HG03135 (cell line): ENCODE measurements at regions not wholly inside any gene's neighbourhood (a gene's known extent, or its start where the extent isn't known, plus 50 kb on each side); places are given as distances from the start of the nearest gene placed in this dataset.

Experiments
- ATAC-seq: cut with Tn5 transposase; IDR thresholded peaks from one replicate; pipeline ENCODE4 v1.9.1; 2021; ENCODE audit warnings: mild to moderate bottlenecking, moderate library complexity; ENCODE audit not compliant: unreplicated experiment

- no peak for ATAC-seq
These were observed 177.1 kb upstream of the CHRNA7 start for GRCh38 chr15:31852933-31853799.

GRCh38 chr15:31856581-31856980 lies 173.7 kb upstream of the CHRNA7 start:
- ATAC-seq = no peak

- no peak for ATAC-seq
These were observed 173.1 kb upstream of the CHRNA7 start for GRCh38 chr15:31857194-31857593.

- ATAC-seq = no peak
These were observed 172.3 kb upstream of the CHRNA7 start for GRCh38 chr15:31858026-31858425.

GRCh38 chr15:31866248-31866647 lies 164.1 kb upstream of the CHRNA7 start:
- ATAC-seq = no peak

GRCh38 chr15:31867536-31868442 lies 162.5 kb upstream of the CHRNA7 start:
- no peak for ATAC-seq

- peak; percentile 14 for ATAC-seq
These were observed 160.5 kb upstream of the CHRNA7 start for GRCh38 chr15:31869686-31870307.

GRCh38 chr15:31870328-31871165 lies 159.8 kb upstream of the CHRNA7 start, which contains the start of gene OTUD7A:
Gene OTUD7A (minus strand): TSS chr15:31870673.
- ATAC-seq = peak; percentile 83

- ATAC-seq = no peak
These were observed 159.0 kb upstream of the CHRNA7 start for GRCh38 chr15:31871166-31871886.

- ATAC-seq = no peak
These were observed 158.4 kb upstream of the CHRNA7 start for GRCh38 chr15:31871887-31872281.

- ATAC-seq = no peak
These were observed 143.1 kb upstream of the CHRNA7 start for GRCh38 chr15:31887246-31887645.

- ATAC-seq = no peak
These were observed 137.8 kb upstream of the CHRNA7 start for GRCh38 chr15:31892513-31892912.

GRCh38 chr15:31893780-31894179 lies 136.5 kb upstream of the CHRNA7 start:
- ATAC-seq = no peak

GRCh38 chr15:31897746-31898145 lies 132.6 kb upstream of the CHRNA7 start:
- no peak for ATAC-seq

- ATAC-seq = no peak
These were observed 128.8 kb upstream of the CHRNA7 start for GRCh38 chr15:31901501-31901900.

GRCh38 chr15:31905054-31905453 lies 125.3 kb upstream of the CHRNA7 start:
- no peak for ATAC-seq

- no peak for ATAC-seq
These were observed 104.8 kb upstream of the CHRNA7 start for GRCh38 chr15:31925541-31925940.

- no peak for ATAC-seq
These were observed 99.3 kb upstream of the CHRNA7 start for GRCh38 chr15:31930967-31931366.

GRCh38 chr15:31932576-31932975 lies 97.7 kb upstream of the CHRNA7 start:
- ATAC-seq = no peak

- ATAC-seq = no peak
These were observed 95.5 kb upstream of the CHRNA7 start for GRCh38 chr15:31934821-31935220.
